ENCODE measurements at regions not wholly inside any gene's neighbourhood (a gene's known extent, or its start where the extent isn't known, plus 50 kb on each side); places are given as distances from the start of the nearest gene placed in this dataset.

- no peaks in the 10 kb centered on the region for H3K36me3 ChIP-seq (ENCODE audit: control insufficient read depth, insufficient read depth, low read length)
- DNase-seq (ENCODE audit: extremely low read depth, insufficient read length), result no peak
- no peaks in the 10 kb centered on the region for H3K27me3 ChIP-seq (replicated peaks; ENCODE audit: control insufficient read depth, insufficient read depth, low read length)
- TF ChIP-seq CTCF (IDR thresholded peaks at IDR 0.05; ENCODE audit: insufficient read depth, low read length, poor library complexity, severe bottlenecking), result no peak
- no peak overlapping the region for H3K4me3 ChIP-seq (replicated peaks; ENCODE audit: low read depth, low read length)
These were observed 395.1 kb downstream of the CETN3 start for GRCh38 chr5:90014420-90014819.

GRCh38 chr5:90000351-90000750 is 409.2 kb downstream of the CETN3 start:
- Histone ChIP-seq H3K36me3 (ENCODE audit: control insufficient read depth, insufficient read depth, low read length) (no peaks in the 10 kb centered on the region), H3K4me3 (replicated peaks; ENCODE audit: low read depth, low read length) (no peak overlapping the region), H3K27me3 (replicated peaks; ENCODE audit: control insufficient read depth, insufficient read depth, low read length) (no peaks in the 10 kb centered on the region)
- TF ChIP-seq CTCF (IDR thresholded peaks at IDR 0.05; ENCODE audit: insufficient read depth, low read length, poor library complexity, severe bottlenecking), result no peak
- no peak for DNase-seq (ENCODE audit: extremely low read depth, insufficient read length)

- TF ChIP-seq CTCF (IDR thresholded peaks at IDR 0.05; ENCODE audit: insufficient read depth, low read length, poor library complexity, severe bottlenecking), result no peak
- Histone ChIP-seq H3K27me3 (replicated peaks; ENCODE audit: control insufficient read depth, insufficient read depth, low read length) (no peaks in the 10 kb centered on the region), H3K4me3 (replicated peaks; ENCODE audit: low read depth, low read length) (no peak overlapping the region), H3K36me3 (ENCODE audit: control insufficient read depth, insufficient read depth, low read length) (no peaks in the 10 kb centered on the region)
- DNase-seq (ENCODE audit: extremely low read depth, insufficient read length), result no peak
These were observed 410.8 kb downstream of the CETN3 start for GRCh38 chr5:89998519-89999305.

- no peaks in the 10 kb centered on the region for H3K27me3 ChIP-seq (replicated peaks; ENCODE audit: control insufficient read depth, insufficient read depth, low read length)
- TF ChIP-seq CTCF (IDR thresholded peaks at IDR 0.05; ENCODE audit: insufficient read depth, low read length, poor library complexity, severe bottlenecking), result no peak
- no peak overlapping the region for H3K4me3 ChIP-seq (replicated peaks; ENCODE audit: low read depth, low read length)
- no peak for DNase-seq (ENCODE audit: extremely low read depth, insufficient read length)
- H3K36me3 ChIP-seq (ENCODE audit: control insufficient read depth, insufficient read depth, low read length), result no peaks in the 10 kb centered on the region
These were observed 412.7 kb downstream of the CETN3 start for GRCh38 chr5:89996890-89997289.

- no peaks in the 10 kb centered on the region for H3K27me3 ChIP-seq (replicated peaks; ENCODE audit: control insufficient read depth, insufficient read depth, low read length)
- no peak overlapping the region for H3K4me3 ChIP-seq (replicated peaks; ENCODE audit: low read depth, low read length)
- no peak for TF ChIP-seq CTCF (IDR thresholded peaks at IDR 0.05; ENCODE audit: insufficient read depth, low read length, poor library complexity, severe bottlenecking)
- DNase-seq (ENCODE audit: extremely low read depth, insufficient read length), result no peak
- no peaks in the 10 kb centered on the region for H3K36me3 ChIP-seq (ENCODE audit: control insufficient read depth, insufficient read depth, low read length)
These were observed 413.2 kb downstream of the CETN3 start for GRCh38 chr5:89996335-89996734.
